GM18502 (cell line): ENCODE measurements at regions not wholly inside any gene's neighbourhood (a gene's known extent, or its start where the extent isn't known, plus 50 kb on each side); places are given as distances from the start of the nearest gene placed in this dataset.
"Not testable (repeated sequence)": the region's sequence is repeated elsewhere in the genome, so short reads cannot be mapped to it uniquely, and the experiment has no call there.

Experiments
- ATAC-seq: cut with Tn5 transposase; IDR thresholded peaks from one replicate; pipeline ENCODE4 v1.9.1; 2021; ENCODE audit warnings: mild to moderate bottlenecking; ENCODE audit not compliant: unreplicated experiment, poor library complexity

- ATAC-seq = no peak
Observed at GRCh38 chr15:31177951-31178350, 76.4 kb upstream of the TRPM1 start.

GRCh38 chr15:31178705-31179104 is 77.2 kb upstream of the TRPM1 start:
- no peak for ATAC-seq

GRCh38 chr15:31179693-31180092 is 78.2 kb upstream of the TRPM1 start:
- ATAC-seq = no peak

- ATAC-seq = no peak
Observed at GRCh38 chr15:31193291-31193690, 91.8 kb upstream of the TRPM1 start.

- no peak for ATAC-seq
Observed at GRCh38 chr15:31195871-31196270, 94.3 kb upstream of the TRPM1 start.

GRCh38 chr15:31197497-31198414 is 96.2 kb upstream of the TRPM1 start:
- ATAC-seq = peak; percentile 64

- ATAC-seq = no peak
Observed at GRCh38 chr15:31200735-31201151, 99.2 kb upstream of the TRPM1 start.

GRCh38 chr15:31202953-31203352 is 101.4 kb upstream of the TRPM1 start:
- no peak for ATAC-seq

- ATAC-seq = no peak
Observed at GRCh38 chr15:31203999-31204398, 102.5 kb upstream of the TRPM1 start.

GRCh38 chr15:31206386-31207181 is 105.1 kb upstream of the TRPM1 start:
- ATAC-seq = no peak

- ATAC-seq = no peak
Observed at GRCh38 chr15:31207246-31207645, 105.7 kb upstream of the TRPM1 start.

- ATAC-seq = not testable (repeated sequence)
Observed at GRCh38 chr15:31207861-31208260, 106.3 kb upstream of the TRPM1 start.

- no peak for ATAC-seq
Observed at GRCh38 chr15:31208817-31209216, 107.3 kb upstream of the TRPM1 start.

GRCh38 chr15:31211353-31211752 is 109.8 kb upstream of the TRPM1 start:
- no peak for ATAC-seq

- no peak for ATAC-seq
Observed at GRCh38 chr15:31212326-31213080, 111.0 kb upstream of the TRPM1 start.

- no peak for ATAC-seq
Observed at GRCh38 chr15:31214158-31214863, 112.3 kb upstream of the KLF13 start.

GRCh38 chr15:31214864-31215489 is 111.7 kb upstream of the KLF13 start:
- ATAC-seq = no peak

GRCh38 chr15:31215490-31216214 is 111.0 kb upstream of the KLF13 start:
- ATAC-seq = peak; percentile 75
